GM04504 (cell line): ENCODE measurements at regions not wholly inside any gene's neighbourhood (a gene's known extent, or its start where the extent isn't known, plus 50 kb on each side); places are given as distances from the start of the nearest gene placed in this dataset.

Source experiments
- DNase-seq: peaks from one replicate; pipeline ENCODE4 v3.0.0-alpha.2; 2012; ENCODE audit warnings: low read depth

DNA sequence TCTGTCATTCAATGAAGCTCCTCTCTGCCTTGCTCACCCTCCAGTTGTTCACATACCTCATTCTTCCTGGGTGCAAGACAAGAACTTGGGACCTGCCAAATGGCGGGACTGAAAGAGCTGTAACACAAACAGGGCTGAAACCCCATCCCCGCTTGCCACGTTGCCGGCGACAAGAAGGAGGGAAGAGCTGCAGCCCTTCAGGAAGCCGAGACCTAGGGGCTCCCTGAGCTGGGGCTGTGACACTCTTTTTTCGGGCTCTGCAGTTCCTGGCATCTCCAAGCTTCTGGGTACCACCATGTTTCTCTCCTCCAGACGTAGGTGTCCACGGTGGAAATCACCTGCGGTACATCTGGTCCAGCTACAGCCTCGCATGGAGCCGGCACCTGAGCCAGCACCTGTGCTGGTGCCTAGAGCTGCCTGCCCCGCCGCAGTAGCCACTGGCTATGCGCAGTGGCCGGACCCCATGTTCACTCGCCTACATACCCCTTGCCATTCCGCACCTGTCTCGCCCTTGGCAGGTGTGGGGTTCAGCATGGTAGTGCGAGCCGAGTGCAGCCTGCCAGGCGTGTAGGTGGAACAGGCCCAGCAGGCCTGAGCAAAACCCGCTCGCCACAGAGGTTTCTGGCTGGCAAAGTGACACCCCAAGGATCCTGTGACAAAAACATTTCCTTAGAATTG is 367.0 kb upstream of the NEGR1 start:
- DNase-seq: no peak

DNA sequence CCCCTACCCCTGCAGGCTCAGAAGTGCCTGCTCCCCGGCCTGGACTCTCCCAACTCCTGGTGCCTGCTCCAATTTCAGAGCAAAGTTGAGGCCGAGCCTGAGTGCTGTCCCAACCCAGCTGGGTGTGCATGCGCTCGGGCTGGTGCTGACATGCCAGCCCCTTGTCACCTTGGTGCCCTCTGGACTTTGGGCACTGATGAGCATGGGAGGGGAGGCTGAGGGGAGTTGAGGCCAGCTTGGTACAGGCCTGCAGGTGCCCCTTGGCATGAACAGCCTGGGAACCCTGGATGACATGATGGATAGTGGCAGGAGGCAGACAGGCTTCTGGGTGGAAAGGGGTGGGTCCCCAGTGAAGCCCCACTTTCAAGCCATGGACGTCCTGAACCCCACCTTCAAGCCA is 366.1 kb upstream of the NEGR1 start:
- DNase-seq: no peak

DNA sequence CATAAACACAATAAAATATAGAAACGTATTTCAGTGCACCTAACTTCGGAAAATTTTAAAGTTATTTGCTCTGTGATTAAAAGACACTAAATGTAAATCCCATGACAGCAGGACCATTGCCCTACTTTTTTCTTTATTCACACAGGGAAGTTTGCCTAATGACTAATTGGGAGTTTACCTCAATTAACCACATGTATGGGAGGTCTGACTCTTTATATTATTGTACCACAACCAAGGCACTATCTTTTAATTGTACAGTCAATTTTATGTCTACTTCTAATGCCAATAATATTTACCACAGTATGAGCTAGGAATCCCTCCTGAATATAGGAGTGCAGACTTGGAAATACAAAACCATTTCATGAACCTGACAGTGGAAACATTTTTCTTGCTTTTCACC is 360.8 kb upstream of the NEGR1 start:
- no peak for DNase-seq

DNA sequence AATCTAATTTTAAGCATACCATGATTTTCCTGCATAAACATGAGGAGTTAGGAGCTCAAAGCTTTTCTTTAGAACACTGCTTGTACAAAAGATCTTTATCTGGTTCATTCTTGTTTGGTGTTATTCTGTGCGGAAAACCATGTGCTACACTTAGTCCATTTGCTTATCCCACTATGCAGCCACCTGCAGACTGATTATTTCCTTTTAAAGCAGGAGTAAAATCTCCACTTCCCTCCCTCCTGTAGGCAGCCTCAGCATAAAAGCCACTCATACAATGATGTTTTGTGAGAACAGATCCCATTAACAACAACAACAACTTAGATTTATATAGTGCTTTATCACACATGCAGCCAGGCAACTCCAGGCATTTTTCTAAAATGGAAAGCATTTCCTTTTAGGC is 355.3 kb upstream of the NEGR1 start:
- DNase-seq: no peak

DNA sequence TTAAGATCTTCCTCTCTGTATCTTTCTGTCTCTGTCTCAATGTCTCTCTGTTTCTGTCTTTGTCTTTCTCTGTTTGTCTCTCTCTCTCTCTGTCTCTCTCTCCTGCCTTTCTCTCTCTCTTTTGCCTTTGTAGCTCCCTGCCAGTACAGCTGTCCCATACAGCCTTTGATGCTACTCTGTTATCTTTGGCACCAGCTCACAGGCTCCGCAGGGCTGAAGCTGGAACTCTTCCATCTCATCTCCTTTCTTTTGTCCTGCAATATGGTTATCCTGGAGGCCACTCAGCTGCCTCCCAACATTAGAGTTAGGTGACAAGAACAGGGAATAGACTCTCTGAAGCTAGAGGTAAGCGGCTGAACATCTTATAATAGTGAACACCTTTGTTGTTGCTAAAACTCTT is 354.3 kb upstream of the NEGR1 start:
- no peak for DNase-seq

DNA sequence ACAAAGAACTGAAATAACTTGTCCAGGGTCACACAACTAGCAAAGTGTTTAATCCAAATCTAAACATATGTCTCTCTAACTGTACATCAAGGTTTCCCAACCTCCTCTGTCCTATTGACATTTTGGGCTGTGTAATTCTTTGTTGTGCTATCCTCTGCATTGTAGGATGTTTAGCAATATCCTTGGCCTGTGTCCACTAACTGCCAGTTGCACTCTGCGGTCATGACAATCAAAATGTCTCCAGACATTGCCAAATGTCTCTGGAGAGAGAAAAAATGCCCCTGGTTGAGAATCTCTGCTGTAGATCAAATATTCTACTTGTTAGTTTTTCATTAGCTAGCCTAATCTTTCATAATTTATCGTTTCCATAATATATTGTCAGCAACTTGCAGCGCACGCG is 353.4 kb upstream of the NEGR1 start:
- DNase-seq: peak; percentile 24

DNA sequence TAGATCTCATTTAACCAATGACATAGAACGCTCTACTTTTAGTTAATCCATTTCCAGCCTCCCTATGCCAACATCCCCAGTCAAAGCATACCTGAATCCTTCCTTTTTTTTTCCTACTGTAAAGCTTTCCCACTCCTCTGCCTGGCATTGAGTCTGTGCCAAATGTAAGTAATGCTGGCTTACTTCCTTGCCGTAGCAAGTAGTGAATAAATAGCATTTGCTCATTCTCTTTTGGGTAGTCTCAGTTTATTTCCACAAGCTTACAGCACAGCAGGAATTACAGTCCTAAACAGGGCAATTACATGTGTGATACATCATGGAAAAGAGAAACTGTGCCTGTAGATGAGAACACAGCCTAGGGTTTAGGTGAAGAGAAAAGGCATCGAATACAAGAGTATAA is 352.6 kb upstream of the NEGR1 start:
- no peak for DNase-seq

DNA sequence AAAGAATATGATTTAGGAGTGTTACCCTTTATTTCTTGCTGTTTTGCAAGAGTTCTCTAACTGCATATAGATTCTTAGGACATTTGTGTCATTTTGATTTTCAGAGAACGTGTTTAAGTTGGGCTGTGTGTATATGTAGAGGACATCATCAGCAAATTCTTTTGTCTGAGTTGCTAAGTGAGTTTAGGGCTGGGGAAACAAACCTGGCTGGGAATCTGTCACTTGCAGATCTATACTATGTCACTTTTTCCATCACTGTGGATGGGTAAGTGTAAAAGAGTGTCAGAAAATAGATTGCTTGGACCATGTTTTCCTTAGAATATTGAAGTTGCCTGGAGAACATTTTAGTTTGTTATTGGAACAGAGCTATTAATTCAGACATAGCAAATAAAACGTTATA is 349.1 kb upstream of the NEGR1 start:
- no peak for DNase-seq

DNA sequence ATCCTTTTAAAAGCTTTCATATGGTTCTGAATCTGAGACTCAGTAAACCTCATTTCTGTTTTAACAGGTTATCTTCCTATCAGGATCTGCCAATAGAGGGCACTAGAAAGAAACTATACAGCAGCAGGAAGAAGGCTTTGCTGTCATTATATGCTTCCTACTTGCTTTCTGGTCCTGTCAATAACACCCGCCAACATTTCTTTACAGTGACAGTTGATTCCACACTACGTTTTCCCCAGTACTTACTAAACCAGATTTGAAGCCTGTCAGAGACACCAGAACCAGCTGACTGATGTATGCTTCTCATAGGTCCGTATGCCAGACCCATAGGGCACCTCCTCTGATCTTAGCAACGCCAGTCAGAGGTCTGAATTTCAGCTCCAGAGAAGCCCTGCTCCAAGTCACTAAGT is 341.0 kb upstream of the NEGR1 start:
- DNase-seq: peak; percentile 14

DNA sequence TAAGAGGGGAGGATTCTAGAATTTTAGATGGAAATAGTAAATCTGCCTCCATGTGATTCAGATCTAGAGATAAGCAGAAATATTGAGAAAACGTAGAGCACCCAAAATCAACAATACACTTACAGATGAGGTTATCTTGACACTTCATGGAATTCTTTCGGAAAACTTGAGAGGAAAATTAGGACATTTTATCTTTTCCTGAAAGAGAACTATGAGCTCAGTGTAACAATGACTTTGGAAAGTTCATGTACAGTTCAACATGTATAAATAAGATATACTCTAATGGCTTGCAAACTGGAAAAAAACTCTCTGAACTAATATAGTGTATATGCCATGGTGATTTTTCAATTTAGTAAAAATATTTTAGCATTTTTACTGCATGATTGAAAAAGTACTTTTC is 338.1 kb upstream of the NEGR1 start:
- no peak for DNase-seq

DNA sequence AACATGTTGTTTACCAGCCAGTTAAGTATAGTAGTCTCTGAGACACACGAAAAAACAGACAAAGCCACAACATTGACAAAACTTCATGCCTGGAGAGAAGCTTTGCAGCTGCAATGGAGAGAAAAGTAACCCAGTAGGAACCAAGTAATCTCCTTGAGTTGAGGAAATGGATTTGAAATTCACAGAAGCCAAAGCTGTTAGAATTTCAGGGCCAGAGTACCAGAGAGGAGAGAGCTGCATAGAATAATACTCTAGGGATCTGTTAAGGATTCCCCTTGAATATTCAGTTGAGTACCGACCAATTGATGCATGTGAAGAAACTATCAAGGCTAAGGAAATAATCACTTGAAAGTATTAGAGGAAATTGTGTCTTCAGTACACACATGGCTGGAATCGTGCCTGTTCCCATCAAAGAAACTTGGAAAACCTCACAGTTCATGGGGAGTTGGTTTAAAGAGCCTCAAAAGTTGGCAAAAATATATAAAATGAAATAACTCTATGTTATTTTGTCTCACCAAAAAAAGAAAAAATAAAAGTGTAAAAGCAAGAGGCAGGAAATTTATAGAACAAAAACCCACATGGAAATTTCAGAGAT is 324.0 kb upstream of the NEGR1 start:
- no peak for DNase-seq

DNA sequence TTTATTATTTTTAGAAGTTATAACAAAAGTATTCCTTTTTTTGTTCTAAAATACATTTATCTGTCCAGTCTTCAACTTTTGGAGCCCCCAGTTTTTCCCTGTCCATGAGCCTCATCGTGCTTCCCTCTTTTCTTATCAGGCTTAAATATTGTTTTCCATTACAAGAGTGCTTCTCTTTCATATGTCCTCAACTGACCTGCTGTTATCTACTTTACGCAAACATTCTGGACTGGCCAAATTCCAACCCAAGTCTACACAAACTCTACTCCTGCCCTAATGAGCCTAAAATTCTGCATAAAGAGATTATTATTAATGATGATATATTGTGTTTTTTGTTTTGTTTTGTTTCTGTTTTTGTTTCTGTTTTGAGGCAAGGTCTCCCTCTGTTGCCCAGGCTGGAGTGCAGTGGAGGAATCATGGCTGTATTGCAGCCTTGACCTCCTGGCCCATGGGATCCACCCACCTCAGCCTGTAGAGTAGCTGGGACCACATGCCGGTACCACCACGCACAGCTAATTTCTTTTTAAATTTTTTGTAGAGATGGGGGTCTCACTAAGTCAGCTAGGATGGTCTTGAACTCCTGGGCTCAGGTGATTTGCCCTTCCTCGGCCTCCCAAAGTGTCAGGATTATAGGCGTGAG is 318.8 kb upstream of the NEGR1 start:
- DNase-seq: no peak

DNA sequence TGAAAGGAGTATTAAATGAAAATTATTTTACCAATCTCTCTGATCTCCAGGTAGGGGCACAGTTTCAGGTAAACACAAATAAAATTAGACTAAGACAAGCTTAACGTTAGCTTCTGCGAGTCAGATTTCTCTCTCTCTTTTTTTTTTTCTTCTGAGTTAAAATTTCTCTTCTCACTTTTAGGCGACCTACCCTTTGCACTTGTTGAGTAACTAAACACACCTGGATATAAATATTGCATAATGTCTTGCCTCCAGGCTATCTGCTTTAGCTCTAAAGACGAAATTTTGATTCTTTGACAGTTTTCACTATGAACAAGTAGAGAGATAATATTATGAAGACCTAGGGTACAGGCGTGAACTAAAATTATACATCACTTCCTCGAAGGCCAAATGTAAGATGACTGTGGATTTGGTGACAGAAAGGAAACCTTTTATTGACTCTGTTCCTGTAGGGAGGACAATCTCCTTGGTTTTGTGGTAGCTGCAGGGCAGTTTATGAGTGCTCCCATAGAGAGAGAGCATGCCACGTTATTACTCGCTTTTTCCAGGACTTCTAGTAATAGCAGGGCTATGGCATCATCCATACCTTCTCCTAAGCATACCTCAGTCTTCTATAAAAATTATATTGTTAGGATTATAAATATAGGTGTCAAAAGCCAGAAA is 303.8 kb upstream of the NEGR1 start:
- no peak for DNase-seq

DNA sequence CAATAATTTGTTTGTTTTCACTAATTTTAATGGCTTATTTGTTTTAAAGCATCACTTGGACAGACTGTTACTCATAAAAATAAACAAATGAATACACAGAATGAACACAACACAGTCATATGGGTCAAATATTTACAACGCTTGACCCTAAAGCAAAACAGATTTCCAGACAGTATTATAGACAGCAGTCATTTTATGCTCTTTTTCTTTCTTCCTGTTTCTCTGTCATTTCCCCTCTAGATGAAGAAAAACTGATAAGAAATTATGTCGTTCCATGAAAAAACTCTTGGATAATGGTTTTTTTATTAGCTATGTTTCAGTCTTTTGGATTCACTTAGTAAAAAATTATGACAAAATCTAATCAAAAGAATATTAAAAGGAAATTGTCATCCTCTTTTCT is 297.3 kb upstream of the NEGR1 start:
- DNase-seq: no peak

DNA sequence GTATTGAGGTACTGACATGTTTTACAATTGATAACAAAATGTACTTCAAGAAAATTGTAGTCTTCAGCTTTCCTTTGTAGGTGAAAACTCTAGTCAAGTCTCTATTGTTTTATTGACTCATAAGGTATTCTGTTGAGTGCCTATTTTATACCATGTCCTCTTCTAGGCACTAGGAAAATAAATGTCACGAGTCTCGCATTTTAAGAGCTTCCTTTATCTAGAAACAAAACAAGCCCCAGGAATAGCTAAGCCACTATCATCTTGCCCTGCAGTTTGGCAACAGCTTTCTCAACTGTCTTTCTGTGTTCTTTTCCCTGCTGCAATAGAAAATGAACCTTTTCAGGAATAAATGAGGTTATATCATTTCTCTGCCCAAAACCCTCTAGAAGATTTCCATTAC is 288.5 kb upstream of the NEGR1 start:
- DNase-seq: no peak

DNA sequence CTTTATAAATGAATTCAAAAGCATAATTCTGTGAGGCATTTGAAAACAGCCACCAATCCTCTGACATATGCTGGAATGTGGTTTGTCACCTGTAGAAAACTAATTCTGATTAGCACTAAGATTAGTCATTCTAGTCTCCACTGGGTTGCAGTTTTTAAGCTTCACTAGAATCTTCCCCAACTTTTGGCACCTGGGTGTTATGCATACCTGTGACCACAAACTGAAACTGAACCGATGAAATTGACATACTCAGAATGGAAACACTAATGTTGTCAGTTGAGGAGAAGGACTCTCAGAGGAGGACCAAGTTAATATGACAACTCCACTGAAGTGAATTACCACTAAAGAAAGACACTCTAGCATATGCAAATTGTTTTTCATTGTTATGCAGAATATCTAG is 285.8 kb upstream of the NEGR1 start:
- DNase-seq: no peak

DNA sequence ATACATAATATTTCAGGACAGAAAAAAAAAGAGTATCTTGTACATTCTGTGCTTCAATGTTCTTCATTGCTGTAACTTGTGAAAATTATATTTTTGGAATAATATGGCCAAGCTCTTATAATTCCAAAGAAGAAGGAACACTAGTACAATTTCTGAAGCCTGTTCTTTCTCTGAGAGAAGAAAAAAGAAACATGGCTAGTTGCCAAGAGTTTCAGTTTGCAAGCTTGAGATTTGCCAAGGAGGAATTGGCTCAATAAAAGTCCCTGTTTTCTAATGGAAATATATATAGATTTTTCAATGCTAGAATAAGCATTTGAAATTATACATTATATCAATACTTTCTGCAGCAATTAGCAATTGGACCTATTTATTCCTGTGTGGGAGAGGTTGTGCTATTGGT is 285.2 kb upstream of the NEGR1 start:
- DNase-seq: no peak

DNA sequence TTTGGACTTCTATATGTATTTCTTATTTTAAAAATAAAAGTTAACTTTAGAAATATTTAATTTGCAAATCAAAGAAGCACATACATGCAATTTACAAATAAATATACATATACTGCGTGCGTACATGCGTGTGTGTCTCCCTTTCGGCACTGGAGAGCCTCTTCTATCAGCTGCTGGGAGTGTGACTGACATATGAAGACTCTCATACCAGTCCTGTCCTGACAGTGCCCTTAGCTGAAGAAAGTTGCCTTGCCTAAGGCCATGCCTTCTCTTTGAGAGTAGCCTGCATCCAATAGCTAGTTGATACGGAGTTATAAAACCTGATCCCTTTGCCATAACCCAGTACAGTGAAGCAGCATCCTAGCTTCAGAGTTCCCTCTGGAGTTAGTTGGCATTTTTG is 282.4 kb upstream of the NEGR1 start:
- no peak for DNase-seq

DNA sequence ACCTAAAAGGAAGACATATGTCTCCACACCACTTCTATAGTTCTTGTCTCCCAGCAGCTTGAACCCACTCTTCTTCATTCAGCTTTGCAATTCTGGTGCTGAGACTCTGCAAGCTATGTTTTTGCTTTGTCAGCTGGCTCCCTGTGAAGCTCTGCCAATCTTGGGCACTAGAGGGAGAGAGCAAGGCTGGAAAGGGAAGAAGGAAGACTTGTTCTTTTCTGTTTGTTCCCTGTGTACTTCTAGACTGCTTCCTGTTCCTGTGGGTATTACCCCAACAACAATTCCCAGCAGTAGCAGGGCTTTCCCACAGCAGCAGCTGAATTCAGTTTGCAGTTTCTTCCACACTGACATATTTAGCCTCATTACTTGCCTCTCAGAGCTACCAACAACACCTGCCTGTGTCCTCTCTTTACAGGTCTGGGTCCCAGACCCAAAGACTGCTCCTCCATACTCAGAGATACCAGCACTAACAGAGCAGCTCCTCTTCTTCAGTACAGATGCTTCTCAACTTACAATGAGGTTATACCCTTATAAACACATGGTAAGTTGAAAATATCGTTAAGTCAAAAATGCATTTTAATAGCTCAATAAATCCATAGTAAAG is 275.2 kb upstream of the NEGR1 start:
- DNase-seq: peak; percentile 4

DNA sequence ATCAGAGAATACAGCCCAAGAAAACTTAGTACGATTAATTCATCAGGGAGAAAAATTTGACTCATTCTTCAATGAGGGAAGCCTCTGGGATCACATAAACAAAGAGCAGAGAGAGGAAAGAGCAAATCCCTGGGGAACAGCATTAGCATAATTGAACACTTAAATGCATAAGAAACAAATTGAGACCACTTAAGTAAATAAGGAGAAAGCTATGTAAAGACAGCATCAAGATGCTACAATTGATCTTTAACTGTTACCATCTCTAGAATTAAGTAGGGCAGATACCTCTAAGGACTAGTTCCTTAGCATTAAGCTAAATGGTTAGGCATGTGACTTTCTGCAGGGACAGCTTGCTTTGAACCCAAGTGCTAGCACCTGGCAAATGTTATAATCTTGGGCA is 265.1 kb upstream of the NEGR1 start:
- no peak for DNase-seq

DNA sequence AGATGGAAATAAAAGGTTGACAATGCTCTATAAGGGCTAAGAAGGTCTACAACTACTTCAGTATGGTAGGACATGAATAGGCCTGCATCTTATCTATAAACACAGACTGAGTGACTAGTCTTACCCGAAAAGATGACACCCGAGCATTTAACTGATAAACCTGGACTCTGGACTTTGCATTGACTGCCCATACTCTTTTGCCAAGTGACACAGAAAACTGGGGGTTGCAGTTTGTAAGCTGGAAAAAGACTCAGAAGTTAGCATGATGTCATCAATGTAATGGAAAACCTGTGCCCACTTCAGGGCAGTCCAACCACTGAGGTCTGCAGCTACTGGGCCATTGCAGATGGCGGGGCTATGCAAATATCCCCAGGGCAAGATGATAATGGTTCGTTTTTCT is 258.3 kb upstream of the NEGR1 start:
- DNase-seq: no peak

DNA sequence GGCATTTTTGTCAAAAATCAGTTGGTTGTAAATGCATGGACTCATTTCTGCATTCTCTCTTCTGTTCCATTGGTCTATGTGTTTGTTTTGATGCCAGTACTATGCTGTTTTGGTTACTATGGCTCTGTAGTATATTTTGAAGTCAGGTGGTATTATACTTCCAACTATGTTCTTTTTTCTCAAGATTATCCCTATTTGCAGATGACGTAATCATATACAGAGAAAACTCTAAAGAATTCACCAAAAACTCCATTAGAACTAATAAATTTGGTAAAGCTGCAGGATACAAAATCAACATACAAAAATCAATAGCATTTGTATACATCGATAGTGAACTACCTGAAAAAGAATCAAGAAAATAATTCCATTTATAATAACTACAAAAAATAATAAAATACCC is 253.1 kb upstream of the NEGR1 start:
- no peak for DNase-seq

DNA sequence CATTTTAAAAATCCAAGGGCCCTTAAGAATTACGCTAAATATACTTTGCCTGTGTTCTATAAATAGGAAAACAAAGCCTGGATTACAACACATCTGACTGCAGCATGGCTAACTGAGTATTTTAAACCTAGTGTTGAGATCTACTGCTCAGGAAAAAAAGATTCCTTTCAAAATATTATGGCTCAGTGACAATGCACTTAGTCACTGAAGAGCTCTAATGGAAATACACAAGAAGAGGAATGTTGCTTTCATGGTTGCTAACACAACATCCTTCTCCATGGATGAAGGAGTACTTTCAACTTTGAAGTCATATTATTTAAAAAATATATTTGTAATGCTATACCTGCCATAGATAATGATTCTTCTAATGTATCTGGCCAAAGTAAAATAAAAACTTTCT is 248.3 kb upstream of the NEGR1 start:
- DNase-seq: no peak
